DMS 273 (cell line): ENCODE measurements at regions not wholly inside any gene's neighbourhood (a gene's known extent, or its start where the extent isn't known, plus 50 kb on each side); places are given as distances from the start of the nearest gene placed in this dataset.
"Not testable (repeated sequence)": the region's sequence is repeated elsewhere in the genome, so short reads cannot be mapped to it uniquely, and the experiment has no call there.

Source experiments
- DNase-seq: peaks from one replicate; lab custom pipeline; 2025; ENCODE audit not compliant: unreplicated experiment; lab: John Stamatoyannopoulos, UW

DNA sequence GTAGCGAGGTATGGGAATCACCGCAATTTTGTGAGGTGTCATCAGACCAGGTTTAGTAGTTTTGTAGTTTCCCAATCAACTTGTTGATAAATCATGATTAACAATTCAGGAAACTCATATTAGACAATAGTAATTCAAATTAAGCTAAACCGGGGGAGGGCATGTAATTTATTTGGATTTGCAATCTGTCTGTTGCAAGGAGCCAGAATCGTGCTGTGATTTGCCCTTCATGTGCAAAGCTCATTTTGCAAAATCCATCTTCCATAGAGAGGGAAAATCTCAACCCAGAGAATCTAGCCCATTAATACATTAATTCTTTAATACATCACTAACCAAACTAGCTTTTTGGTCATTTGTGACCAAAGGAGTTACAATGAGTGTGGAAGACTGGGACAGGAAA lies 164.7 kb upstream of the TRPM3 start:
- DNase-seq, result peak; percentile 13

DNA sequence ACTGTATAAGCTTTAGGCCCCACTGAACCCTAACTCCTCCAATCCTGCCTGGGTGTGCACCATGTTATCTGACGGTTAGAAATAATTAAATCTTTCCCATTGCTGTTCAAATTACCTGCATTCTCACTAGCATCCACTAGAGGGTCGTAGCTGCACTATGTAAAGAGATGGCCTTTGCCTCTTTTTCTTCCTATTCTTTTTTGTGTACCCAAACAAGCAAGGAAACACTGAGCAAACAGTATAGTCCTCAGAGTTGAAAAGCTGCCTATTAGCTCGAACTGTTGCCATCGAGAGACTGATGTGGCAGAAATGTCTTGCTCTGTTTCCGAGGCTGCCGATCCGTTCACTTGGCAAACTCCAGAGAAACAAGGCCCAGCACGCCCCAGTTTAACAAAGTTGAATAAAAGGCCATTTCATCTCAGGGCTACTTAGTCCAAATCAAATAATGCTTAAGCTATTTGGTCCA lies 163.8 kb upstream of the TRPM3 start:
- peak; percentile 84 for DNase-seq

DNA sequence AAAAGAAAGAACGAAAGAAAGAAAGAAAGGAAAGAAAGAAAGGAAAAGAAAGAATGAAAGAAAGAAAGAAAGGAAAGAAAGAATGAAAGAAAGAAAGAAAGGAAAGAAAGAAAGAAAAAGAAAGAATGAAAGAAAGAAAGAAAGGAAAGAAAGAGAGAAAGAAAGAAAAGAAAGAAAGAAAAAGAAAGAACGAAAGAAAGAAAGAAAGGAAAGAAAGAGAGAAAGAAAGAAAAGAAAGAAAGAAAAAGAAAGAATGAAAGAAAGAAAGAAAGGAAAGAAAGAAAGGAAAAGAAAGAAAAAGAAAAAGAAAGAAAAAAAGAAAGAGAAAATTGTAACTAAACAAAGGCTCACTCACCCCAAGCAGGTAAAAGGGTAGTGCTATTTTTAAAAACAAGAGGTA lies 160.7 kb upstream of the TRPM3 start:
- not testable (repeated sequence) for DNase-seq

DNA sequence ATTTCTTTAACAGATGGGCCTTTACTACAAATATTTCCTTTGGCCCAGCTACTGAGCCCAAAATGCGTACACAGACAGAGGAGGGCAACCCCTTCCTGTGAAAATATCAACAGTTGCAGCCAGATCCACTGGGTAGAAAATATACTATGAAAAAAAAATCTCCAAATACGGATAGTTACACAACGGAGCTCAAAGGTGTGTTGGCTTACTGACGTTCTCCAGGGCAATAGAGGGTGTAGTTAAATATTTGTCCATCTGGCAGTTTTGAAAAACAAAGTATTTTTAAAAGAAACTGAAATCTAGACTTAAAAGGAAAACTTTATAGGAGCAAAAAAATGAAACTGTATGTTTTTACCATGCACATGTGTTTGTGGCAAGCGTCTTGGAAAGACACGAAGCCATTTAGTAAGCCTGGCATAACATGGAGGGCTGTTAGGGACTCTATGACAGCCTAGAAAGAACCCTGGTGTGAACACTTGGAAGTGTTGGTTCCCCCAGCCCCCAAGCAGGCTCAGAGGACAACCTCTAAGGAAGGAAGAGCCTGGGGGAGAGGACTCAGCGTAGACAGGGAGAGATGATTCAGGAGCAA lies 157.8 kb upstream of the TRPM3 start:
- DNase-seq, result no peak

DNA sequence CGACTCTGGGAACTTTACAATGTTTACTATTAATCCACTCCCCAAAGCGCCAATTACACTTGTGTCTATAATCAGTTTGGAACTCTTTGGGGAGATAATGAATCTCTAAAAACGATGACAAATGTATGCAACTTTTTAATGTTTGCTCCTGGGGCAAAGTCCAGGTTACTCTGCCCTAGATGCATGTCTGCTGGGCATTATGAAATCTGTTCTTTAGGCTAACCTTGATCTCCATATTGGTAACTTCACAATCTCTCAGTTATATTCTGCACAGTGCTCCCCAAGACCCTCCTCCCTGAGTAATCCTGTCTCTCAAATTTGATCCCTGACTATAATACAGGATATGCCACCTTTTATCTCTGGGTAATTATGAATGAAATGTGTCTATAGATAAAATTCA lies 152.2 kb upstream of the TRPM3 start:
- DNase-seq, result no peak

DNA sequence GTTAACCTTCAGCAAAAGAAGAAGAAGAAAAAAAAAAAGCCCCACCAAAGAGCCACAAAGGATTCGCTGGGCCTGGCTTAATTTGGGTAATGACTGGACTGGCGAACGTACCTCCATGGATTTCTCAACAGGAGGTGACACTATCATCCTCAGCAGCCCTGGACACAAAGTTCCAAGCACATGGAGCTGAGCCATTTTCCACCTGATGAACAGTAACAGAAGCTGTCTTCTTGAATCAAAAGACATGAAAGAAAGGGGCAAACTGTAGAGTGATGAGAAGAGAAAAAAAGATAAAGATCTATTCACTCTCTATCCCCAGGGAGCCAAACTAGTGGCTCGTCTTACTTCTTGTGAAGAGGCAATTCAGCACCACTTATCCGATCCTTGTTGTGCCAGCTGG lies 150.2 kb upstream of the TRPM3 start:
- DNase-seq, result peak; percentile 5

DNA sequence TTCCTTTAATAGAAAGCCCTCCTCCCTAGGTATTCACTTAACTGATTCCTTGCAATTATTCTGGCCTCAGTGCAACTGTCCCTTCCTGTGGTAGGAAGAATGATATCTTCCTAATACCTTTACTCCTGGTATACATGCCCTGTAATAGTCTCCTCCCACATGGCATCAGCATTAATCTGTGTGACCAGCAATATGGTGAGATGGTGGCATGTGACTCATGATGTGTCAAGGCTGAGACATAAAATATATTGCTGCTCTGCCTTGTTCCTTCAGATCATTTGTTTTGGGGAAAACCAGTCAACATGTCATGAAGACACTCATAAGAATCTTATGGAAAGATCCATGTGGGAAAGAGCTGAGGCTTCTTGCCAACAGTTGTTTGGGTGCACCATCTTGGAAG lies 149.1 kb upstream of the TRPM3 start:
- no peak for DNase-seq

DNA sequence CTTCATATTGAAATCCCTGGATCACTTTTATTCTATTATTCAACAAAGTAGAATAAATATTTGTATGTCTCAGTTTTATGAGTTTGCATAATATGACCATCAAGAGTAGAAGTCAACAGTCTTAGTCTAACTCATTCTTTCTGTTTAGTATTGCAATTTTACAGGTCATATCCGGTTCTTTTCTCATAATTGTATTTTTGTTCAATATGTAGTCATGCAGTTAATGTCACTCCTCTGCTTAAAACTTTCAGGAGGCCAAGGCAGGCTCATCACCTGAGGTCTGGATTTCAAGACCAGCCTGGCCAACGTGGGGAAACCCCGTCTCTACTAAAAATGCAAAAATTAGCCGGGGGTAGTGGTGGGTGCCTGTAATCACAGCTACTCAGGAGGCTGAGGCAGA lies 148.4 kb upstream of the TRPM3 start:
- no peak for DNase-seq

DNA sequence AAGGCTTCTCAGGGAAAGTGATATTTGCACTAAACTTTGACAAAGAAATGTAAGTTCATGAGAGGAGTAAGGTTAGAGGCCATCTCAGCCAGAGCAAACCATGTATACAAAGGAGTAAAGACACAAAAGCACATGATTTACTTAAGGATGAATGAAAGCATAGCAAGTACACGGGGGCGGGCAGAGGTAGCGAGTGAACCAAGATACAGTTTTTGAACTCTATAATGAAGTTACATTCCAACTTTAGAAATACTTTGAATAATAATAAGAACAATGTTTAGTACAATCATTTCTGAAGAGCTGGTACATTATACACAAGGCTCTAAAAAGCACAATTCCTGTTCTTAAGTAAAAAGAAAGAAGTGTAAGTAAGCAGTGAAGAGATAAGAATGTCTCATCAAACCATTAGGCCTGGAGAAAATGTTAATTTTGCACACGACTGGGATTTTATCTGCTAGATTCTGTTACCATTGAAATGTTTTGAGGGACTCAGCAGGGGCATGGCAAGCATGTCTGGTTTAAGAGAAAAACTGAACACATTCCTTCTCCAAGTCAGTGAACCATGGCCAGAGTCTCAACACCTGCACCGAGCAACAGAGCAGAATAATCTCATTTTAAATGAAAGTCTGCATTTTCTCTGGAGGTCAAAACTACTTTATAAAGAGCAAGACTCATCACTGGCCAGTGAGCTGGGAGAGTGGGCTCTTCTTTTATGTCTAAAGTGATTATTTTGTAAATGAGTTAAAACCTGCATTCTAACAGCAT lies 147.6 kb upstream of the TRPM3 start:
- no peak for DNase-seq

DNA sequence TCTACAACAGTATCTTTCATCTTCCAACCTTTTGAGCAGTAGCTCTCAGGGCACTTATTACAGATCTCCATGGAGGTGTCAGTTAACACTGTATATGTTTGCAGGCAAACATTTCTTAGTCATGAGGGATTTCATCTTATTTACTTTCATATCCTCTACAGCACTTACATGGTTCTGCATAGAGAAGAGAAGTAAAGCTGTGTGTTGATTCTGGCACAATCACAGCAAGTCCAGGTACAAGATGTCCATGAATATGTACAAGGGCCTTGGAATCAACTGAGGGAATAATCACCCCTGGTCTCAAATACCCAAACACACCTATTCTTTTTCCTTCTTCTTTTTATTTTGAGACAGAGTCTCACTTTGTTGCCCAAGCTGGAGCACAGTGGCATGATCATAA lies 142.0 kb upstream of the TRPM3 start:
- DNase-seq, result no peak

DNA sequence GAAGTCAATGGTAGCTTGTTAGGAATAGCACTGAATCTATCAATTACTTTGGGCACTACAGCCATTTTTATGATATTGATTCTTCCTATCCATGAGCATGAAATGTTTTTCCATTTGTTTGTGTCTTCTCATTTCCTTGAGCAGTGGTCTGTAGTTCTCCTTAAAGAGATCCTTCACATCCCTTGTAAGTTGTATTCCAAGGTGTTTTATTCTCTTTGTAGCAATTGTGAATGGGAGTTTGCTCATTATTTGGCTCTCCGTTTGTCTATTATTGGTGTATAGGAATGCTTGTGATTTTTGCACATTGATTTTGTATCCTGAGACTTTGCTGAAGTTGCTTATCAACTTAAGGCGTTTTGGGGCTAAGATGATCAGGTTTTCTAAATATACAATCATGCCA lies 139.0 kb upstream of the TRPM3 start:
- DNase-seq, result not testable (repeated sequence)

DNA sequence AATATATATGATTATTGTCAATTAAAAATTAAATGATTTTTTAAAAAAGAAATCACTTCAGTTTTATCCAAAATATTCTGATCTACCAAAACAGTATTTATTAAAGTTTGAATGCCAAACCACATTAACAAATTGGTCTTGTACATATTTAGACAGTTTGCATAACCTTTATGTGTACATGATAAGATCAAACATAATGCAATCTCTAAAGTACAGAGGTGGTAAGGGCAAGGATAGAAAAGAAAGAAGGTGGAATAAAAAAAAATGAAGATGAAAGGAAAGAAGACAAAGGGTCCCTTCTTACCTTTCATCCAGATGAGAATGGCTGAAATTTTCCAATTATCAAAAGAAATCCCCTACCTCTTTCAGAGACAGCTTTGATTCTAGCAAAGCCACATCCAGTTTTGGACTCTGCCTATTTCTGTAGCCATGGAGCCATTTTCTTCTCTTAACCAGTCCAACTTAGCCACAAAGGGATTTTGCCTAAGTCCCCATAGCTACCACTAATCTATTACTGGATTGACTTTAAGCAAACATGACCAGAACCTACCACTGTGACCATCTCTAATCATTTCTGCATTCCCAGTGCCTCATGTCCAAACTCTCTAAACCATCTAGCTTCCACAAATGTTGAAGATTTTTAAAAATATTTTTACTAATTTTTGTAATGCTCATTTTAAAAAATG lies 133.3 kb upstream of the TRPM3 start:
- no peak for DNase-seq

DNA sequence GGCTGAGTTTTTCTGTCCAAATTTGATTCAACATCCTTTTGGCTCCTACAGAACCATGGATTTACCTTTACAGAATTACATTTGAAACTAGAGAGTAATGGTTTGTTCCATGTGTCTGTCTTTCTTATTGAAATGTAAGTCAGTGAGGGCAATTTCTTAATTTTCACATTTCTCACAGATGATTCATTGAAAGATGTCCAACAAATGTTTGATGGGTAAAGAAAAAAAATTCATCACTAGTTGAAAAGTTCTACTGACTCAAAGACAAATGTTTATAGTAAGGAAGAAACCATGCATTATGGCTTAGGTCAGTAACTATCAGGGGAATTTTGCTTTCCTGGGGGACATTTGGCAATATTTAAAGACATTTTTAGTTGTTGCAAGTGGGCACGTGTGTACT lies 131.6 kb upstream of the TRPM3 start:
- no peak for DNase-seq

DNA sequence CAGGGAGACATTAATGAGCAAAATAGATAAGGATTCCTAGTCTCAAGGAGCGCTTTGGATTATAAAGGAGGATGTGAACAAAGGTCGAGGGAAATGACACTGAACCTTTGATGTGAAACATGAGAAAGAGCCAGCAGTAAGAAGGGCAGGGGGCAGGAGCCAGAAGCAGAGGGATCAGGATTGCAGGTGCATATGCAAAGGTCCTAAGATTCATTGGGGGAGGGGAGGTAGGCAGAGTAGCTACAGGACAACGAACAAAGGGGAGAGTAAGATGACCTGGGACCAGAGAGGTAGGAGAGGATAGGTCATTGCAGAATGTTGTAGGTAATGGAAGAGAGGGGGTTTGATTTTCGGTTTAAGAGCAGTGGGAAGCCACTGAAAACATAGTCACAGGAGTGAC lies 129.2 kb upstream of the TRPM3 start:
- no peak for DNase-seq

DNA sequence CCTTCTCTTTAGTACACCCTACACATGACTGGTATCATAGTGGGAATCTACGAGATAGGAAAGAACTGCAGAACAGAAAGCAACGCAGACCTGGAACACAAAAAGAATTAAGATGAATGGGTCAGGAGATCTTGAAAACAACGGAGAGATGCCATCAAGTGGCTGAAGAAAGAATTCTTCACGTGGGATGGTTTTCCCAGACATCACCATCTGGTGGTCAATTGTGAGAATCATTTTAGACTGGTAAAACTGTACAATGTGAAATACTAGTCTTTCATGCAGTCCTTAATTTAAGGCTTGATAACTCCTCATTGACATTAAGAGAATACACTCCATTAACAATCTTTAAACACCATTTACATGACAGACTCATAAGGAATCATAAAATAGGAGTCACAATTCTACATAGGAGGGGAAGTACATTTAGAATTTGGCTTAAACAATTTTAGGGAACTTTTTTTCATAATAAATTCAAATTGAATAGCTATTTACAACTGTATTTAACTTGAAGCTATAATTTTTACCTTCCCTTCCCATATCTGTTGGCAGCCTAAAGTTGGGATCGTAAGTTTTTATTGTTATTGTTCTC lies 128.4 kb upstream of the TRPM3 start:
- DNase-seq, result peak; percentile 88

DNA sequence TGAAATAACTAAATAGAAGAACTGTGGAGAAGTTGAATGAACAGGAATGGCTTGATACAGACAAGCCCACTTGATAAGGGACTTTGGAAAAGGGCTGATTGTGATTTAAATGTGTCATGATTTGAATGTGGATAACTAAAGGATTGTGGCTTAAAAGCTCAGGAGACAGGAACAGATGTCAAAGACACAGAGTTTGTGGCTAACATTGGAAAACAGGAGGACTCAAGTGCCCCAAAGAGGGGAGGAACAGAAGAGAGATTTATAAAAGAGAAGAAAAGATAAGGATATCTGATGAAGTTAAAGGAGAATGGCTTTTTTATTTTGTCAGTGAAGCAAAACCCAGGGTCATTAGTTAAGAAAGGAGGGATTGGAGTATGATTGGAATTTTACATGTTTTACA lies 124.2 kb upstream of the TRPM3 start:
- no peak for DNase-seq

DNA sequence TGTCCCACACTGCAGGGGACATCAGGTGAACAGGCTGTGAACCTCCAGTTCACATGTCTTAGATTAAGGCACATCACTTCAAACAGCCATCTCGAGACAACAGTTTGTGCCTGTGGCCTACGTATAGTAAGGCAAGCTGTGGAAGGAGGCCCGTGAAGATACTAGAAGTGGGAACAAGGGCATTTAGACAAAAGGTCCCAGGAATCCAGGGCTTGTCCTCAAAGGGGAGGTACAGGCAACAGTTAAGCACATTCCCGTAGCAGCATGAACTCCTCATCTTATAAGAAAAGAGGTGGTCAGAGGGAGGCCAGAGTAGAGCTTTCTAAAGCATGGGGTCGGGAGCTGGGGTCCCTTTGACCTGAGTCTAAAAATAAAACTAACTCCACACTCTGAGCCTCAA lies 122.5 kb upstream of the TRPM3 start:
- DNase-seq, result no peak

DNA sequence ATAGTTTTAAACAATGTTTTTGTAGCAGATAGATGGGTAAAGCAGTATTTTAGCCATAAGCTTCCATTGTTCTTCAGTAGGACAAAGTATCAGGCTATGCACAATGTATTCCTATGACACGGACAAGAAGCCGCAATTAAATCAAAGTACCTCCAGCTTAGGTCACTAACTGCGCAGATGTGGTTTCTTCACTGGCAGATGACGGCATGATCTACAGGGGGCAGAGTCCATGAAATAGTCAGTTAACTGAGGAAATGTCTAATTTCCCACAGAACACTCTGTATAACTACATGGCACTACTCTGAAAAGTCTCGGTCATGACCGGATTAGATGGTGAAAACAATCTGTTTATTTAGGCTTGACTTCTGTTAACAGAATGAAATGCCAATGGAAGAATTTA lies 120.7 kb upstream of the TRPM3 start:
- no peak for DNase-seq

DNA sequence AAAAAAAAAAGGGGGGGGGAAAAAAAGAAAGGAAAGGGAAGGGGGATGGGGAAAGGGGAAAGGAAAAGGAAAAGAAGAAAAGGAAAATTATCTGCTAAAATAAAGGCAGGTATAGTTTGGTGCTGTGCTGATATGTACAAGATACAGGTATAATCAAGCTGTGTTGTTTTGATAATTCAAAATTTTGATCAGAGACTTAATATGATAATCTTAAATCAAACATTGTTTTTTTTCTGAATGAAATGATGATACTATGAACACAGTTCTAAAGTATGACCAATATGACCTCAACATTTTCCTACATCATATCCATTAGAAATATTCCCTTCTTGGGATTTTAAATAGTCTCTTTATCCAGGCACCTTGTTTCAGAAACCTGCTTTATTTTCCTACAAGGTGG lies 115.6 kb upstream of the TRPM3 start:
- no peak for DNase-seq

DNA sequence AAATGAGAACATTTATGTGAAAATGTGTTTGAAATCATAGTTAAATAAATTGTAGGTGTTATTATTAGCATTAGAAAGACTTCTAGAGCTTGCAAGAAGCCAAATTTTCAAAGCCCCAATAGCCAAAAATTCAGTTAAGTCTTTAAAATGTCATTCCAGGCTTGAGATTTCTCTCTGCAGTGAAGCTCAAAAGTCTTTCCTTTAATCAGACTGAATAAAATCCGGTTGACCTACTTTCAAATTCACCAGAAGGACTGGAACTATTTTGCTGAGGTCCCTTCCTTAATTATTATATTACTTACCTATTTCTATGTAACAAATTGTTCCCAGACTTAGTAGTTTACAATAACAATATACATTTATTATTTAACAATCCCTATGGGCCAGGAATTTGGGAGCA lies 112.2 kb upstream of the TRPM3 start:
- no peak for DNase-seq

DNA sequence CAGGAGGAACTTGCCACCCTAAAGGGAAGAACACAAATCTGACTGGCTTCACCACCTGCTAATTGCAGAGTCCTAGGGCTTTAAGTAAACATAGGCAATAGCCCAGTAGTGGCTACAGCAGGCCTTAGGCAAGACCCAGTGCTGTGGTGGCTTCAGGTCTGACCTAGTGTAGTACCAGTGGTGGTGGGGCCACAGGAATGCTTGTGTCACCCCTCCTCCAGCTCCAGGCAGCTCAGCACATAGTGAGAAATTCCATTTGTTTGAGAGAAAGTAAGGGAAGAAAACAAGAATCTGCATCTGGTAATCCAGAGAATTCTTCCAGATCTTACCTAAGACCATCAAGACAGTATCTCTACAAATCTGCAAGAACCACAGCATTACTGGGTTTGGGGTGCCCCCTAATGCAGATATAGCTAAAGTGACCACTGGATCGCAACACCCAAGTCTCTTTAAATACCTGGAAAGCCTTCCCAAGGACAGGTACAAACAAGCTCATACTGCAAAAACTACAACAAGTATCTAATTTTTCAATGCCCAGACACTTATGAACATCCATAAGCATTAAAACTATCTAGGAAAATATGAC lies 102.6 kb upstream of the TRPM3 start:
- DNase-seq, result peak; percentile 20

DNA sequence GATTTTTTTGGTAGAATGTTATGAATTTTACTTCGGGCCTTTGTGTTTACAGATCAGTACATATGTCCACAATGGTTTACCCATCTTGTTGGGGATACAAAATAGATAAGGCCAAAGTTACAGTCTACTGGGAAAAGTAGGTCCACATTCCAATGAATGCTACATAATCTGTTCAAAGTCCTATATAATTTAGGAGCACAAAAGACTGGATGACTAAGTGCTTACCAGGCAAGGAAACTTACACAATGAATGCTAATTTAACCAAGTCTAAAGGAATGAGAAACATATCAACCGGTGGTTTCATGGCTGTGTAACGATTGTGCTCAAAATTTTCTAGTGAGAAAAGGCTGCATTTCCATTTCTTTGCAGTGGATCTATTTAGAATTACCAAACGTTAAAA lies 97.4 kb upstream of the TRPM3 start:
- no peak for DNase-seq
